Neural cell (in vitro differentiated cells): ENCODE measurements at regions not wholly inside any gene's neighbourhood (a gene's known extent, or its start where the extent isn't known, plus 50 kb on each side); places are given as distances from the start of the nearest gene placed in this dataset.

Experiments
- H2AFZ ChIP-seq: fragments of 200-600, 300-800 bp; sonication (generic), shearing (Covaris generic); 2 replicates; pipeline ENCODE4 v1.6.0; 2014; ENCODE audit warnings: low read depth, mild to moderate bottlenecking, antibody characterized with exemption, low read length, moderate library complexity
- H3F3A ChIP-seq: fragments of 200-600 bp; shearing (Covaris generic); 2 replicates; pipeline ENCODE4 v1.6.1; 2016; ENCODE audit warnings: mild to moderate bottlenecking, moderate library complexity, mixed read lengths, antibody characterized with exemption, low read length; ENCODE audit not compliant: insufficient read depth, poor library complexity, severe bottlenecking
- H3K27ac ChIP-seq: fragments of 200-600, 300-800 bp; sonication (generic), shearing (Covaris generic); 2 replicates; pipeline ENCODE4 v1.5.1; 2014; ENCODE audit warnings: mild to moderate bottlenecking, low read length, moderate library complexity
- H3K27me3 ChIP-seq: fragments of 300-800, 200-600 bp; sonication (generic), shearing (Covaris generic); 2 replicates; pipeline ENCODE4 v1.6.0; 2014; ENCODE audit warnings: mild to moderate bottlenecking, low read depth, low read length, moderate library complexity; ENCODE audit not compliant: insufficient read depth
- H3K36me3 ChIP-seq: fragments of 300-800, 200-600 bp; sonication (generic), shearing (Covaris generic); 2 replicates; pipeline ENCODE4 v1.5.1; 2014; ENCODE audit warnings: mild to moderate bottlenecking, antibody characterized with exemption, low read length, moderate library complexity; ENCODE audit not compliant: insufficient read depth
- H3K4me2 ChIP-seq: fragments of 300-800, 200-600 bp; sonication (generic), shearing (Covaris generic); 2 replicates; pipeline ENCODE4 v1.6.0; 2014; ENCODE audit warnings: mild to moderate bottlenecking, low read length
- H3K4me3 ChIP-seq: fragments of 300-800, 200-600 bp; sonication (generic), shearing (Covaris generic); 2 replicates; pipeline ENCODE4 v1.5.1; 2014; ENCODE audit warnings: mild to moderate bottlenecking, low read length, moderate library complexity
- H3K79me2 ChIP-seq: fragments of 200-600 bp; shearing (Covaris generic); replicated peaks from 2 replicates; pipeline ENCODE4 v1.6.0; 2014; ENCODE audit warnings: mild to moderate bottlenecking, low read length, moderate library complexity; ENCODE audit not compliant: insufficient read depth
- H3K9ac ChIP-seq: fragments of 300-800, 200-600 bp; sonication (generic), shearing (Covaris generic); 2 replicates; pipeline ENCODE4 v1.6.1; 2016; ENCODE audit warnings: mild to moderate bottlenecking, low read length, mixed read lengths
- H3K9me2 ChIP-seq: fragments of 200-600 bp; shearing (Covaris generic); 2 replicates; pipeline ENCODE4 v1.6.1; 2016; ENCODE audit warnings: mild to moderate bottlenecking, low read length, mixed read lengths; ENCODE audit not compliant: insufficient read depth
- H3K9me3 ChIP-seq: fragments of 200-600, 300-800 bp; sonication (generic), shearing (Covaris generic); 2 replicates; pipeline ENCODE4 v1.6.1; 2016; ENCODE audit warnings: mild to moderate bottlenecking, mixed run types, low read length, moderate library complexity, mixed read lengths
- H4K20me1 ChIP-seq: fragments of 200-600 bp; shearing (Covaris generic); 2 replicates; pipeline ENCODE4 v1.6.1; 2016; ENCODE audit warnings: mild to moderate bottlenecking, mixed run types; ENCODE audit not compliant: insufficient read depth
- CTCF ChIP-seq: fragments of 450-650 bp; IDR thresholded peaks from 2 replicates; pipeline ENCODE4 v1.5.1; 2014; ENCODE audit warnings: antibody characterized with exemption, mild to moderate bottlenecking, moderate library complexity; ENCODE audit not compliant: poor library complexity, severe bottlenecking
- EP300 ChIP-seq: fragments of 450-650 bp; conservative IDR thresholded peaks from 2 replicates; pipeline ENCODE4 v1.6.1; 2014; ENCODE audit warnings: antibody characterized with exemption, mild to moderate bottlenecking, moderate library complexity; ENCODE audit not compliant: poor library complexity, severe bottlenecking
- EZH2 ChIP-seq: fragments of 200-600, 300-800 bp; shearing (Covaris generic), sonication (generic); IDR thresholded peaks from 2 replicates; pipeline ENCODE4 v1.6.1; 2014; ENCODE audit warnings: antibody characterized with exemption, low read length, borderline replicate concordance, mild to moderate bottlenecking; ENCODE audit not compliant: insufficient read depth, poor library complexity, severe bottlenecking
- MXI1 ChIP-seq: fragments of 450-650 bp; conservative IDR thresholded peaks from 2 replicates; pipeline ENCODE4 v1.6.1; 2014; ENCODE audit warnings: antibody characterized with exemption, mild to moderate bottlenecking; ENCODE audit not compliant: poor library complexity, severe bottlenecking
- POLR2AphosphoS5 ChIP-seq: IDR thresholded peaks from 2 replicates; pipeline ENCODE4 v1.6.1; 2012
- RAD21 ChIP-seq: fragments of 450-650 bp; conservative IDR thresholded peaks from 2 replicates; pipeline ENCODE4 v1.6.1; 2014; ENCODE audit warnings: antibody characterized with exemption, mild to moderate bottlenecking, moderate library complexity
- SMC3 ChIP-seq: fragments of 450-650 bp; conservative IDR thresholded peaks from 2 replicates; pipeline ENCODE4 v1.6.1; 2014; ENCODE audit warnings: antibody characterized with exemption, mild to moderate bottlenecking, moderate library complexity; ENCODE audit not compliant: poor library complexity
- TAF1 ChIP-seq: IDR thresholded peaks from 2 replicates; pipeline ENCODE4 v1.6.1; 2012; ENCODE audit warnings: low read depth
- TF ChIP-seq, protein P1 (sequence below): IDR thresholded peaks from 2 replicates; pipeline ENCODE4 v1.6.1; 2012; ENCODE audit warnings: borderline replicate concordance

DNA sequence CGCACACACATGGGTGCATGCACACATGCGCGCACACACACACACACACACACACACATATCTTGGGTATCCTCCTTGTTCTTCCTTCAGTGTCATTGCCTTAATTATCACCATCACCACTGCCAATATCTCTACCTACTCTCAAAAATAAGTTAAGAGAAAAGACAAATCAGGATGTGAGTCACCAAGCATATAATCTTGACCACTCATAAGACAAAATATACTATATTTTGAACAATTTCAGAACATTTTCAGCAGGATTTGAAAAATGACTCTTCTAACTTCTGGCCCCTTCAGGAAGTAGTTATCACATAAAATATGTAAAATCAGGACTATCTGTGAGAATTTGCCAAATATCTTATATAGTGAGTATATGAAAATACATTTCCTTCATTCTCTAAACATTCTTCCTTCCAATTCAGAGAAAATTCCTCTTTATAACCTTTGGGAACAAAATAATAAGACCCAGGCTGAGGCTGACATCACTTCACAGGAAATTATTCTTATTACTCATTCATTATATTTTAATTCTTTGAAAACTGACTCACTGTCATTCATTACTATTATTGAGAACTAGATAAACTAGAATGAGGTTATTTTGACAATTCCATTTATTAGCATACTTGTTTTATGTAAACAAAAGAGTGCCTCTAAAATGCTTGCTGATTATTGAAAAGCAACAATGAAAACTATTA, 772.0 kb upstream of the ACO1 start:
- Histone ChIP-seq H3F3A (no peaks in the 10 kb centered on the region), H3K9ac (no peak overlapping the region)

GRCh38 chr9:31615966-31616365, 768.5 kb upstream of the ACO1 start:
- Histone ChIP-seq H3K4me3 (peak overlapping the region; percentile 41), H3K9me3 (no peaks in the 10 kb centered on the region), H3K4me2 (no peak overlapping the region), H3K9me2 (no peaks in the 10 kb centered on the region), H3K27ac (peak overlapping the region; percentile 47), H3K79me2 (no peaks in the 10 kb centered on the region), H3F3A (no peaks in the 10 kb centered on the region), H3K9ac (no peak overlapping the region), H2AFZ (no peak overlapping the region), H3K27me3 (no peaks in the 10 kb centered on the region), H3K36me3 (no peaks in the 10 kb centered on the region), H4K20me1 (no peaks in the 10 kb centered on the region)
- TF ChIP-seq POLR2AphosphoS5 (peak; percentile 30), TAF1 (no peak)

More for the DNA sequence above, 772.0 kb upstream of the ACO1 start:
- Histone ChIP-seq H3K4me3 (no peak overlapping the region), H3K9me3 (no peaks in the 10 kb centered on the region), H2AFZ (no peak overlapping the region), H3K27me3 (no peaks in the 10 kb centered on the region), H3K4me2 (no peak overlapping the region), H3K27ac (no peak overlapping the region), H4K20me1 (no peaks in the 10 kb centered on the region), H3K9me2 (no peaks in the 10 kb centered on the region), H3K36me3 (no peaks in the 10 kb centered on the region), H3K79me2 (no peaks in the 10 kb centered on the region)
- TF ChIP-seq EZH2, result no peak
- no peak for TF ChIP-seq TAF1
- TF ChIP-seq SMC3, result no peak
- TF ChIP-seq POLR2AphosphoS5, result no peak
- TF ChIP-seq MXI1, result no peak
- TF ChIP-seq CTCF, result no peak
- TF ChIP-seq RAD21, result no peak
- TF ChIP-seq EP300, result no peak
- TF ChIP-seq, protein P1, sequence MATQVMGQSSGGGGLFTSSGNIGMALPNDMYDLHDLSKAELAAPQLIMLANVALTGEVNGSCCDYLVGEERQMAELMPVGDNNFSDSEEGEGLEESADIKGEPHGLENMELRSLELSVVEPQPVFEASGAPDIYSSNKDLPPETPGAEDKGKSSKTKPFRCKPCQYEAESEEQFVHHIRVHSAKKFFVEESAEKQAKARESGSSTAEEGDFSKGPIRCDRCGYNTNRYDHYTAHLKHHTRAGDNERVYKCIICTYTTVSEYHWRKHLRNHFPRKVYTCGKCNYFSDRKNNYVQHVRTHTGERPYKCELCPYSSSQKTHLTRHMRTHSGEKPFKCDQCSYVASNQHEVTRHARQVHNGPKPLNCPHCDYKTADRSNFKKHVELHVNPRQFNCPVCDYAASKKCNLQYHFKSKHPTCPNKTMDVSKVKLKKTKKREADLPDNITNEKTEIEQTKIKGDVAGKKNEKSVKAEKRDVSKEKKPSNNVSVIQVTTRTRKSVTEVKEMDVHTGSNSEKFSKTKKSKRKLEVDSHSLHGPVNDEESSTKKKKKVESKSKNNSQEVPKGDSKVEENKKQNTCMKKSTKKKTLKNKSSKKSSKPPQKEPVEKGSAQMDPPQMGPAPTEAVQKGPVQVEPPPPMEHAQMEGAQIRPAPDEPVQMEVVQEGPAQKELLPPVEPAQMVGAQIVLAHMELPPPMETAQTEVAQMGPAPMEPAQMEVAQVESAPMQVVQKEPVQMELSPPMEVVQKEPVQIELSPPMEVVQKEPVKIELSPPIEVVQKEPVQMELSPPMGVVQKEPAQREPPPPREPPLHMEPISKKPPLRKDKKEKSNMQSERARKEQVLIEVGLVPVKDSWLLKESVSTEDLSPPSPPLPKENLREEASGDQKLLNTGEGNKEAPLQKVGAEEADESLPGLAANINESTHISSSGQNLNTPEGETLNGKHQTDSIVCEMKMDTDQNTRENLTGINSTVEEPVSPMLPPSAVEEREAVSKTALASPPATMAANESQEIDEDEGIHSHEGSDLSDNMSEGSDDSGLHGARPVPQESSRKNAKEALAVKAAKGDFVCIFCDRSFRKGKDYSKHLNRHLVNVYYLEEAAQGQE, result no peak
